HEK293 (cell line): ENCODE measurements at regions not wholly inside any gene's neighbourhood (a gene's known extent, or its start where the extent isn't known, plus 50 kb on each side); places are given as distances from the start of the nearest gene placed in this dataset.

Experiments
- CTCF ChIP-seq: fragments of 450-650 bp; formaldehyde crosslinking; IDR thresholded peaks from 2 replicates; pipeline ENCODE4 v1.5.1; 2016; ENCODE audit warnings: missing biosample characterization, missing genetic modification characterization
- ZNF18 ChIP-seq: fragments of 450-650 bp; formaldehyde crosslinking; IDR thresholded peaks from 2 replicates; pipeline ENCODE4 v1.5.1; 2016; ENCODE audit warnings: missing biosample characterization, missing genetic modification characterization
- ZNF354C ChIP-seq: fragments of 450-650 bp; formaldehyde crosslinking; IDR thresholded peaks from 2 replicates; pipeline ENCODE4 v1.5.1; 2016; ENCODE audit warnings: missing biosample characterization, missing genetic modification characterization, low read depth, borderline replicate concordance

GRCh38 chr11:81548123-81548522 is 1185.5 kb downstream of the FAM181B start:
- no peak for TF ChIP-seq ZNF18 (tag by site-specific recombination)
- TF ChIP-seq CTCF (tag by site-specific recombination) = no peak
- TF ChIP-seq ZNF354C (tag by site-specific recombination) = no peak
